H9 (cell line): ENCODE measurements at regions not wholly inside any gene's neighbourhood (a gene's known extent, or its start where the extent isn't known, plus 50 kb on each side); places are given as distances from the start of the nearest gene placed in this dataset.

Experiments
- DNase-seq: peaks from one replicate; pipeline ENCODE4 v3.0.0-alpha.2; 2017
- H2AFZ ChIP-seq: one replicate; pipeline ENCODE4 v1.6.1; 2013; ENCODE audit warnings: mild to moderate bottlenecking, low read length, control low read depth, moderate library complexity
- H2AK5ac ChIP-seq: 2 replicates; pipeline ENCODE4 v1.6.1; 2013; ENCODE audit warnings: low read length, control low read depth, mixed read lengths; ENCODE audit not compliant: insufficient read length
- H2BK120ac ChIP-seq: one replicate; pipeline ENCODE4 v1.6.1; 2013; ENCODE audit warnings: low read depth, mild to moderate bottlenecking, low read length, control low read depth, inconsistent platforms; ENCODE audit not compliant: poor library complexity, severe bottlenecking
- H2BK12ac ChIP-seq: 2 replicates; pipeline ENCODE4 v1.6.1; 2013; ENCODE audit warnings: low read length, control low read depth, mixed read lengths, low read depth; ENCODE audit not compliant: insufficient read length
- H2BK15ac ChIP-seq: 2 replicates; pipeline ENCODE4 v1.6.1; 2013; ENCODE audit warnings: low read depth, low read length, control low read depth
- H2BK20ac ChIP-seq: one replicate; pipeline ENCODE4 v1.6.1; 2013; ENCODE audit warnings: low read depth, mild to moderate bottlenecking, low read length, control low read depth, inconsistent platforms; ENCODE audit not compliant: poor library complexity, severe bottlenecking
- H2BK5ac ChIP-seq: 2 replicates; pipeline ENCODE4 v1.6.1; 2013; ENCODE audit warnings: low read length, control low read depth, mixed read lengths; ENCODE audit not compliant: insufficient read length
- H3K14ac ChIP-seq: 2 replicates; pipeline ENCODE4 v1.6.1; 2013; ENCODE audit warnings: low read length, control low read depth; ENCODE audit not compliant: insufficient read depth
- H3K18ac ChIP-seq: 2 replicates; pipeline ENCODE4 v1.6.1; 2013; ENCODE audit warnings: low read depth, mild to moderate bottlenecking, mixed read lengths, low read length, control low read depth; ENCODE audit not compliant: insufficient read length
- H3K23ac ChIP-seq: 2 replicates; pipeline ENCODE4 v1.6.1; 2013; ENCODE audit warnings: low read length, control low read depth, mixed read lengths, low read depth; ENCODE audit not compliant: insufficient read length
- H3K23me2 ChIP-seq: 2 replicates; pipeline ENCODE4 v1.6.1; 2013; ENCODE audit warnings: low read depth, mild to moderate bottlenecking, mixed read lengths, low read length, control low read depth; ENCODE audit not compliant: insufficient read length, poor library complexity, severe bottlenecking
- H3K27ac ChIP-seq: 2 replicates; pipeline ENCODE4 v1.5.1; 2013; ENCODE audit warnings: low read length, control low read depth, mixed read lengths, low read depth; ENCODE audit not compliant: insufficient read length
- H3K27me3 ChIP-seq: 2 replicates; pipeline ENCODE4 v1.6.1; 2013; ENCODE audit warnings: low read length, control low read depth, inconsistent platforms; ENCODE audit not compliant: insufficient read depth
- H3K4ac ChIP-seq: 2 replicates; pipeline ENCODE4 v1.6.1; 2013; ENCODE audit warnings: low read depth, mild to moderate bottlenecking, control low read depth, inconsistent platforms, low read length, moderate library complexity
- H3K4me1 ChIP-seq: 2 replicates; pipeline ENCODE4 v1.6.1; 2013; ENCODE audit warnings: low read length, control low read depth, inconsistent platforms; ENCODE audit not compliant: insufficient read depth
- H3K4me2 ChIP-seq: 2 replicates; pipeline ENCODE4 v1.6.1; 2013; ENCODE audit warnings: low read length, control low read depth, mixed read lengths; ENCODE audit not compliant: insufficient read length, insufficient read depth
- H3K56ac ChIP-seq: 2 replicates; pipeline ENCODE4 v1.6.1; 2013; ENCODE audit warnings: low read depth, mild to moderate bottlenecking, mixed read lengths, low read length, control low read depth; ENCODE audit not compliant: insufficient read length
- H3K79me1 ChIP-seq: 2 replicates; pipeline ENCODE4 v1.6.1; 2013; ENCODE audit warnings: low read depth, mild to moderate bottlenecking, moderate library complexity, low read length, control low read depth, inconsistent platforms; ENCODE audit not compliant: insufficient read depth, poor library complexity, severe bottlenecking
- H3K79me2 ChIP-seq: 2 replicates; pipeline ENCODE4 v1.6.1; 2013; ENCODE audit warnings: low read length, control low read depth, inconsistent platforms; ENCODE audit not compliant: insufficient read depth
- H3K9ac ChIP-seq: 2 replicates; pipeline ENCODE4 v1.6.1; 2013; ENCODE audit warnings: low read length, control low read depth, mixed read lengths; ENCODE audit not compliant: insufficient read length; ENCODE audit errors: extremely low read depth
- H3K9me3 ChIP-seq: one replicate; pipeline ENCODE4 v1.6.1; 2013; ENCODE audit warnings: low read depth, low read length, inconsistent platforms; ENCODE audit not compliant: control insufficient read depth
- H3T11ph ChIP-seq: one replicate; pipeline ENCODE4 v1.6.1; 2013; ENCODE audit warnings: mild to moderate bottlenecking, low read length, control low read depth, inconsistent platforms
- H4K20me1 ChIP-seq: one replicate; pipeline ENCODE4 v1.6.1; 2013; ENCODE audit not compliant: control insufficient read depth, insufficient read length, insufficient read depth
- H4K5ac ChIP-seq: 2 replicates; pipeline ENCODE4 v1.6.1; 2013; ENCODE audit warnings: low read depth, mild to moderate bottlenecking, mixed read lengths, low read length, control low read depth; ENCODE audit not compliant: insufficient read length
- H4K8ac ChIP-seq: replicated peaks from 2 replicates; pipeline ENCODE4 v1.6.1; 2013; ENCODE audit warnings: low read length, control low read depth, mixed read lengths, low read depth; ENCODE audit not compliant: insufficient read length
- H4K91ac ChIP-seq: 2 replicates; pipeline ENCODE4 v1.6.1; 2013; ENCODE audit warnings: low read depth, mild to moderate bottlenecking, moderate library complexity, mixed read lengths, low read length, control low read depth; ENCODE audit not compliant: insufficient read length
- H3K27ac Mint-ChIP-seq, 3 experiments: 2 replicates in 2 of 3; 3 replicates in 1 of 3; pipeline ENCODE4 v1.8.0; 2020 to 2021; ENCODE audit warnings: mixed read lengths in 3 of 3, mild to moderate bottlenecking in 1 of 3, moderate library complexity in 1 of 3
- H3K27me3 Mint-ChIP-seq: 2 replicates; pipeline ENCODE4 v1.8.0; 2021; ENCODE audit warnings: low read depth, mild to moderate bottlenecking, moderate library complexity, mixed read lengths
- H3K36me3 Mint-ChIP-seq, 3 experiments: 2 replicates in 2 of 3; 3 replicates in 1 of 3; pipeline ENCODE4 v1.8.0; 2020 to 2021; ENCODE audit warnings: low read depth in 3 of 3, mixed read lengths in 3 of 3; ENCODE audit not compliant: insufficient read depth in 1 of 3
- H3K4me1 Mint-ChIP-seq, 2 experiments: 2 replicates each; pipeline ENCODE4 v1.8.0; 2020; ENCODE audit warnings: mixed read lengths in 2 of 2
- H3K4me3 Mint-ChIP-seq, 2 experiments: 2 replicates in 1 of 2; 3 replicates in 1 of 2; pipeline ENCODE4 v1.8.0; 2020 to 2021; ENCODE audit warnings: mild to moderate bottlenecking in 2 of 2, mixed read lengths in 2 of 2, moderate library complexity in 1 of 2
- H3K9me3 Mint-ChIP-seq, 2 experiments: 2 replicates in 1 of 2; 3 replicates in 1 of 2; pipeline ENCODE4 v1.8.0; 2020; ENCODE audit warnings: mild to moderate bottlenecking in 2 of 2, mixed read lengths in 2 of 2, moderate library complexity in 1 of 2
- WGBS: extraction: QIAGEN DNeasy Blood & Tissue Kit; methylation state at CpG from one replicate; pipeline ENCODE4 v1.1.7; 2013; ENCODE audit warnings: missing lambda C conversion rate, low lambda C conversion rate, mixed read lengths; ENCODE audit not compliant: insufficient read length; ENCODE audit errors: extremely low coverage; 5-methylcytosine and 5-hydroxymethylcytosine counted together
- TF ChIP-seq, protein P1 (sequence below): fragments of 200-600 bp; sonication (generic); conservative IDR thresholded peaks from 3 replicates; pipeline ENCODE4 v1.8.0; 2021; ENCODE audit warnings: antibody characterized with exemption, mild to moderate bottlenecking

DNA sequence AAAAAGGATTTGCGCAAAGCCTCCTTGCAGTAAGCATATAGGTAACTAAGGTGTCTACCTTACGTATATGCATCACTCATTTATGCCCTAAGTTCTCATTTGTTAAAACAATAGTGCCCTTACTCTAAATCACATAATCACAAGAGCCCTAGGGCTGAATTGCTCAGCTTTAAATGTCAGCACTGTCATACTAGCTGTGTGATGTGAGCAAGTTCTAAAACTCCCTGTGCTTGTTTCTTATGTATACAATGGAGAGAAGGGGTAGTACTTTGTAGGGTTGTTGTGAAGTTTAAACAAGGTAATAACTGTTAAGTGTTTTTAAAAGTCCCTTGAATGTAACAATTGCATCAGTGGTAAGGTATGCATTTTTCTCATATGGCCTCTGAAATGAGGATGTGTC lies 169.5 kb upstream of the DMRT1 start:
- Histone ChIP-seq H4K91ac (no peak overlapping the region), H4K20me1 (no peaks in the 10 kb centered on the region), H3K27ac (no peak overlapping the region), H3K4me2 (no peak overlapping the region), H3K56ac (no peak overlapping the region), H3K27me3 (no peaks in the 10 kb centered on the region), H3K79me2 (no peaks in the 10 kb centered on the region), H3T11ph (no peak overlapping the region), H3K23ac (no peak overlapping the region), H3K4me1 (peaks cover 4% of the 10 kb centered on the region; the same call in 1 of the 2 replicates), H3K4ac (no peak overlapping the region), H4K8ac (no peak overlapping the region), H2AK5ac (no peak overlapping the region), H2BK20ac (no peak overlapping the region), H3K9ac (no peak overlapping the region), H2BK5ac (no peak overlapping the region), H3K9me3 (no peaks in the 10 kb centered on the region), H3K18ac (no peak overlapping the region), H3K14ac (no peak overlapping the region), H2BK15ac (no peak overlapping the region), H3K79me1 (no peaks in the 10 kb centered on the region), H2BK120ac (no peak overlapping the region), H3K23me2 (no peaks in the 10 kb centered on the region), H2AFZ (no peak overlapping the region), H2BK12ac (no peak overlapping the region), H4K5ac (no peak overlapping the region)
- no CpG with 5 or more reads among the region's 2 CpGs for WGBS
- H3K4me1 Mint-ChIP-seq: peaks cover 34 to 42% of the 10 kb centered on the region in 2 experiments
- H3K36me3 Mint-ChIP-seq: peaks cover 3 to 13% (median 12%) of the 10 kb centered on the region in 3 experiments; a peak in 6 of 7 replicates
- H3K9me3 Mint-ChIP-seq: peaks cover 7 to 20% of the 10 kb centered on the region in 2 experiments; a peak in 4 of 5 replicates
- H3K27ac Mint-ChIP-seq: no peak overlapping the region
- H3K27me3 Mint-ChIP-seq: no peaks in the 10 kb centered on the region
- TF ChIP-seq, protein P1, sequence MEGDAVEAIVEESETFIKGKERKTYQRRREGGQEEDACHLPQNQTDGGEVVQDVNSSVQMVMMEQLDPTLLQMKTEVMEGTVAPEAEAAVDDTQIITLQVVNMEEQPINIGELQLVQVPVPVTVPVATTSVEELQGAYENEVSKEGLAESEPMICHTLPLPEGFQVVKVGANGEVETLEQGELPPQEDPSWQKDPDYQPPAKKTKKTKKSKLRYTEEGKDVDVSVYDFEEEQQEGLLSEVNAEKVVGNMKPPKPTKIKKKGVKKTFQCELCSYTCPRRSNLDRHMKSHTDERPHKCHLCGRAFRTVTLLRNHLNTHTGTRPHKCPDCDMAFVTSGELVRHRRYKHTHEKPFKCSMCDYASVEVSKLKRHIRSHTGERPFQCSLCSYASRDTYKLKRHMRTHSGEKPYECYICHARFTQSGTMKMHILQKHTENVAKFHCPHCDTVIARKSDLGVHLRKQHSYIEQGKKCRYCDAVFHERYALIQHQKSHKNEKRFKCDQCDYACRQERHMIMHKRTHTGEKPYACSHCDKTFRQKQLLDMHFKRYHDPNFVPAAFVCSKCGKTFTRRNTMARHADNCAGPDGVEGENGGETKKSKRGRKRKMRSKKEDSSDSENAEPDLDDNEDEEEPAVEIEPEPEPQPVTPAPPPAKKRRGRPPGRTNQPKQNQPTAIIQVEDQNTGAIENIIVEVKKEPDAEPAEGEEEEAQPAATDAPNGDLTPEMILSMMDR: no peak
- DNase-seq: no peak
- no peak overlapping the region for H3K4me3 Mint-ChIP-seq
